ENCODE measurements at regions not wholly inside any gene's neighbourhood (a gene's known extent, or its start where the extent isn't known, plus 50 kb on each side); places are given as distances from the start of the nearest gene placed in this dataset.

- TF ChIP-seq CHD2 (IDR thresholded peaks at IDR 0.05; ENCODE audit: low read length, partially characterized antibody): no peak
- TF ChIP-seq CTCF (IDR thresholded peaks at IDR 0.05): no peak
- no peak for TF ChIP-seq FOXM1 (IDR thresholded peaks at IDR 0.05; ENCODE audit: low read depth)
- TF ChIP-seq, protein P1, sequence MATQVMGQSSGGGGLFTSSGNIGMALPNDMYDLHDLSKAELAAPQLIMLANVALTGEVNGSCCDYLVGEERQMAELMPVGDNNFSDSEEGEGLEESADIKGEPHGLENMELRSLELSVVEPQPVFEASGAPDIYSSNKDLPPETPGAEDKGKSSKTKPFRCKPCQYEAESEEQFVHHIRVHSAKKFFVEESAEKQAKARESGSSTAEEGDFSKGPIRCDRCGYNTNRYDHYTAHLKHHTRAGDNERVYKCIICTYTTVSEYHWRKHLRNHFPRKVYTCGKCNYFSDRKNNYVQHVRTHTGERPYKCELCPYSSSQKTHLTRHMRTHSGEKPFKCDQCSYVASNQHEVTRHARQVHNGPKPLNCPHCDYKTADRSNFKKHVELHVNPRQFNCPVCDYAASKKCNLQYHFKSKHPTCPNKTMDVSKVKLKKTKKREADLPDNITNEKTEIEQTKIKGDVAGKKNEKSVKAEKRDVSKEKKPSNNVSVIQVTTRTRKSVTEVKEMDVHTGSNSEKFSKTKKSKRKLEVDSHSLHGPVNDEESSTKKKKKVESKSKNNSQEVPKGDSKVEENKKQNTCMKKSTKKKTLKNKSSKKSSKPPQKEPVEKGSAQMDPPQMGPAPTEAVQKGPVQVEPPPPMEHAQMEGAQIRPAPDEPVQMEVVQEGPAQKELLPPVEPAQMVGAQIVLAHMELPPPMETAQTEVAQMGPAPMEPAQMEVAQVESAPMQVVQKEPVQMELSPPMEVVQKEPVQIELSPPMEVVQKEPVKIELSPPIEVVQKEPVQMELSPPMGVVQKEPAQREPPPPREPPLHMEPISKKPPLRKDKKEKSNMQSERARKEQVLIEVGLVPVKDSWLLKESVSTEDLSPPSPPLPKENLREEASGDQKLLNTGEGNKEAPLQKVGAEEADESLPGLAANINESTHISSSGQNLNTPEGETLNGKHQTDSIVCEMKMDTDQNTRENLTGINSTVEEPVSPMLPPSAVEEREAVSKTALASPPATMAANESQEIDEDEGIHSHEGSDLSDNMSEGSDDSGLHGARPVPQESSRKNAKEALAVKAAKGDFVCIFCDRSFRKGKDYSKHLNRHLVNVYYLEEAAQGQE (IDR thresholded peaks at IDR 0.05; ENCODE audit: low read depth, low read length): no peak
- TF ChIP-seq EZH2phosphoT487 (IDR thresholded peaks at IDR 0.05; ENCODE audit: borderline replicate concordance, low read depth): no peak
These were observed 718.0 kb downstream of the TBL1XR1 start for GRCh38 chr3:176479248-176479647.

All from SK-N-SH (cell line).